ENCODE measurements at regions not wholly inside any gene's neighbourhood (a gene's known extent, or its start where the extent isn't known, plus 50 kb on each side); places are given as distances from the start of the nearest gene placed in this dataset.
"Not testable (repeated sequence)": the region's sequence is repeated elsewhere in the genome, so short reads cannot be mapped to it uniquely, and the experiment has no call there.

DNA sequence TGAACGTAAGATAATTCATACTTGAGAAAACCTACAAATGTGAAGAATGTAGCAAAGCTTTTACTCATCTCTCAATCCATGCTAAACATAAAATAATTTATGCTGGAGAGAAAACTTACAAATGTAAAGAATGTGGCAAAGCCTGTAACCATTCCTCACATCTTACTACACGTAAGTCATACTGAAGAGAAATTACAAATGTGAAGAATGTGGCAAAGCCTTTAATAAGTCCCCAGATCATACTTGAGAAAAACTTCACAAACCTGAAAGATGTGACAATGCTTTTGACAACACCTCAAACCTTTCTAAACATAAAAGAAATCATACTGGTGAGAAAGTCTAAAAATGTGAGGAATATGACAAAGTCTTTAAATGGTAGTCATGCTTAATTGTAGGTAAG is 89.4 kb downstream of the ZNF675 start:
- no peak for DNase-seq

DNA sequence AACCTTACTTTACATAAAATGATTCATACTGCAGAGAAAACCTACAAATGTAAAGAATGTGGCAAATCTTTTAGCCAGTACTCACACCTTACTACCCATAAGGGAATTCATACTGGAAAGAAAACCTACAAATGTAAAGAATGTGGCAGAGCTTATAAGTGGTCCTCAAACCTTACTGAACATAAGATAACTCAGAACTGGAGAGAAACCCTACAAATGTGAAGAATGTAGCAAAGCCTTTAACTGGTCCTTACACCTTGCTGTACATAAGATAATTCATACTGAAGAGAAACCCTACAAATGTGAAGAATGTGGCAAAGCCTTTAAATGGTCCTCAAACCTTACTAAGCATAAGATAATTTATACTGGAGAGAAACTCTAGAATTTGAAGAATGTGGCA is 90.1 kb downstream of the ZNF675 start:
- DNase-seq: no peak

DNA sequence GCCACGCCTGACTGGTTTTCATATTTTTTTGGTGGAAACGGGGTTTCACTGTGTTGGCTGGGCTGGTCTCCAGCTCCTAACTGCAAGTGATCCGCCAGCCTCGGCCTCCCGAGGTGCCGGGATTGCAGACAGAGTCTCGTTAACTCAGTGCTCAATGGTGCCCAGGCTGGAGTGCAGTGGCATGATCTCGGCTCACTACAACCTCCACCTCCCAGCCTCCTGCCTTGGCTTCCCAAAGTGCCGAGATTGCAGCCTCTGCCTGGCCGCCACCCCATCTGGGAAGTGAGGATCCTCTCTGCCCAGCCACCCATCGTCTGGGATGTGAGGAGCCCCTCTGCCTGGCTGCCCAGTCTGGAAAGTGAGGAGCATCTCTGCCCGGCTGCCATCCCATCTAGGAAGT is 92.7 kb downstream of the ZNF675 start:
- DNase-seq: not testable (repeated sequence)

DNA sequence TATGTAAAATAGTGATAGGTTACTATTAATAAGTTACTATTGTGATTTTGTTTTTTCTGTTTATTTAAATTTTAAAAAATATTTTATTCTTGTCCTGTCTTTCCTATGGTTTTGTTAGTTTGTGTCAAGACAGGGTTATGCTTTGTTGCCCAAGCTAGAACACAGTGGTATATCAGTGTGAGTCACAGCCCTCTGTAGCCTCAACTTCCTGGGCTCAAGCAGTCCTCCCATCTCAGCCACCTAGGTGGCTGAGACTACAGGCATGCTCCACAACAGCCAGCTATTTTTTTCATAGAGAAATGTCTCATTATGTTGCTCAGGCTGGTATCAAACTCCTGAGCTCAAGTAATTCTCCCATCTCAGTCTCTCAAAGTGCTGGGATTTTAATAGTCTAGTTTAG is 99.5 kb downstream of the ZNF675 start:
- DNase-seq: no peak

DNA sequence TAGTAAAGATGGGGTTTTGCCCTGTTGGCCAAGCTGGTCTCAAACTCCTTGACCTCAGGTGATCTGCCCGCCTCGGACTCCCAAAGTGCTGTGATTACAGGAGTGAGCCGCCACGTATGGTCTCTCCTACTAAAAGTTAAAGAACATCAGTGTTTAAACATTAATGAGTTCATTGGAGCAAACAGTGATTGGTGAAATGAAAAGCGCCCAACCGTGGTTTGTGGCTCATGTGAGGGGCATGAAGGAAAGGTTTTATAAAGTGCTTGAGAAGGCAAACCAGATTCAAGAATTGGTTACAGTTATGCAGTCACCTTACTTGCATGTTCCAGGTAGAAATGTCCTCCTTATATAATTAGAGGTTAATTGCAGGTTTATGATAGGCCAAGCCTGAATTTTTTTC is 109.5 kb downstream of the ZNF675 start:
- DNase-seq: no peak

DNA sequence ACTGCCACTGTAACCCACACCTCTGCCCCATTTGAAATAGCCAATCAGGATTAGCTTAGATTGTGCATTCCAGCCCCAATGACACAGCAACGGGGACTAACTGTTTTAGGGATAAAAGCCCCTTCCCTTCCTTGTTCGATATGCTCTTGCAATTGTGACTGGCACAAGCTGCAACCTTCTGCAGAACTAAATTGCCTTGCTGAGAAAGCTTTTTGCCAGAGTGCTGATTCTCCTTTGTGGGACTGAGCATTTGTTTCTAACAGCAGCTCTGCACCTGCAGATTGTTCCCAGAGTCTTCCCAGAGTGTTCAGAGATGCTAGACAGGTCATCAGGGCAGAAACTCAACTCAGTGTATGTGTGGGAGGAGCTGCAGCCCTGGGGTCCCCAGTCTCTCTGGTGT is 115.8 kb downstream of the ZNF675 start:
- DNase-seq: no peak

DNA sequence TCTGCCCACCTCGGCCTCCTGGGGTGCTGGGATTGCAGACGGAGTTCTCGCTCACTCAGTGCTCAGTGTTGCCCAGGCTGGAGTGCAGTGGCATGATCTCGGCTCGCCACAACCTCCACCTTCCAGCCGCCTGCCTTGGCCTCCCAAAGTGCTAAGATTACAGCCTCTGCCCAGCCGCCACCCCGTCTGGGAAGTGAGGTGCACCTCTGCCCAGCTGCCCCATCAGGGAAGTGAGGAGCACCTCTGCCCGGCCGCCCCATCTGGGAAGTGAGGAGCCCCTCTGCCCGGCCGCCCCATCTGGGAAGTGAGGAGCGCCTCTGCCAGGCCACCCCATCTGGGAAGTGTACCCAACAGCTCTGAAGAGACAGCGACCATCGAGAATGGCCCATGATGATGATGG is 118.9 kb downstream of the ZNF675 start:
- DNase-seq: not testable (repeated sequence)

DNA sequence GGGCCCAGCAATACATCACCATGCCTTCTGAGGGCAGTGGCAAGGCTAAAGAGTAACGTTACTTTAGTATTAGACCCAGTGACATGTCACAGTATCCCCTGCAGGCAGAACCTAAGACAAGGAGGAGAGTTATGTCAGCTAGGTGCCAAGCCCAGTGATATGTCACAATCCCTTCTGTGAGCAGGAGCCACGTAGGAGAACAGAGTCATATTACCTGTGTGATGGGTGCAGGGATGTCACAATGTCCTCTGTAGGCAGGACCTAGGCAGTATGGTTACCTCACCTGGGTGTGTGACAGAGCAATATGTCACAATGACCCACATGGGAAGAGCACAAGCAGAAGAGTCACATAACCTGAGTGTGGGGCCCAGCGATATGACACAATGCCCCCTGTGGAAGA is 121.8 kb downstream of the ZNF675 start:
- no peak for DNase-seq

DNA sequence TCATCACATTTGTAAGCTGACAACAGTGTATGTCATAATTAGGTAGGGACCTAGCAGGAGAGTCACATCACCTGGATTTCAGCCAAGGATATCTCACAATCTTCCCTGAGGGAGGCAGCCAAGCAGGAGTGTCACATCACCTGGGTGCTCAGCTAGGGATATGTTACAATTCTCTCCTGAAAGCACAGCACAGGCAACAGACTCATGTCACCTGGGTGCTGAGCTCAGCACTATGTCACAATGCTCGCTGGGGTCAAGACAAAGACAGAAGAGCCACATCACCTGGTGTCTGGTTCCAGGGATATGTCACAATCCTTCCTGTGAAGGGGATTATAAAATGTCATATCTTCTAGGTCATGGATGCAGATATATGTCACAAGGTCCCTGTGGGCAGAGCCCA is 123.7 kb downstream of the ZNF675 start:
- DNase-seq: no peak

DNA sequence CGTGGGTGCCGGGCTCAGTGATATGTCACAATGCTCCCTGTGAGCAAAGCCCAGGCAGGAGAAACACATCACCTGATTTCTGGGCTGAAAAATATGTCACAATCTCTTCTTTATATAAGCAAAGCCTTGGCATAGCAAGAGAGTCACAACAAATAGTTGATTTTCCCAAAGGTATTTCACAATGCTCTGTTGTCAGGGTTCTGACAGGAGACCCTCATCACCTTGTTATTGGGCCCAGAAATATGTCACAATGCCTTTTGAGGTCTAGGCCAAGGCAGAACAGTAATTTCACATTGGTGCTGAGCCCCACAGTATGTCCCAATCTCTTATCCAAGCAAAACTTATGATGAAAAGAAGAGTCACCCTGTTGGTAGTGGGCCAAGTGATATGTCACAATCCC is 125.7 kb downstream of the ZNF675 start:
- no peak for DNase-seq

DNA sequence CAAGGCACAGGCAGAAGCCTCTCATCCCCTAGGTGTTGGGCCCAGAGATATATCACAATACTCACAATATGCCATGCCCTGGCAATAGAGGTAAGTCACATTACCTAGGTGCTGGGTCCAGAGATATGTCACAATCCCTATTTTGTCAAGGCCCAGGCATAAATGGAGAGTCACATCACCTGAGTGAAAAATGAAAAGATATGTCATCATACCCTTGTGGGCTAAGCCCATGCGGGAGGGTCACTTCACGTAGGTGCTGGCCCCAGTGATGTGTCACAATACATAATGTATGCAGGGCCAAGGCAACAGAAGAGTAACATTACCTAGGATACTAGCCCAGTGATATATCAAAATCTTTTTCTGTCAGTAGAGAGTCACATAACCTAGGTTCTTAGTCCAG is 127.0 kb downstream of the ZNF675 start:
- no peak for DNase-seq

DNA sequence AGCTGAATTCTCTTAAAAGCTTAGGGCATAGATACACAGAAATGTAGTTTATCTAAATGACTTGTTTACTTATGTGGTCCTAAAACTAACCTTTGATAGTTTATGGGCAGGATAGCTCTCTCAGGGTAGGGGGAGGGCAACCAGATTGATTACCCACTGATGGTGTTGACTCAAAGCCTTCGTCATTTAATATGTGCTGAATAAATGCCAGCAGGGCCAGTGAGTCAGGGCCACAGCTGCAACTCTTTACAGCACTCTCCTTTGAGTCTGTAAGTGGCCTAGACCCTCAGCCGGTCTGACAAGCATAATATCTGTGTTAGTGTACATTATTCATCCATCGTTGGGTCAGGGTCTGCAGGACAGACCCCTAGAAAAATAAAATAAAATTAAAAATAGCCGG is 128.5 kb downstream of the ZNF675 start:
- no peak for DNase-seq

DNA sequence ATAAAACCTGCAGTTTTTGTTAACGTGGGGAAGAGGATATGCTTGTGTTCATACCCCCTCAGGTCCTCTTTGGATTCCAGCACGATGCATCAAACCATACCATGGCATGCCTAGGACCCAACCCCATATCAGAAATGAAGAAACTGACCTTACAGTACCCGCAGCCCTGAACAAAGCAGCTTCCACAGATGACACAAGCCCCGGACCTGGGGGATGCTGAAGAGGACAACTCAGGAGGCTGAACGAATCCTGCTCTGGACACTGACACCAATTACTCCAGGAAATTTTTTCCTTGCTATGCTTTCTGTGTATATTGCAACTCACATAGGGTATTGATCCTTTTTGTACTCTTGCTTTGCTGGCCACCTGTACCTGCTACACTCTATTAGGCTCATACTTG is 129.6 kb downstream of the ZNF675 start:
- no peak for DNase-seq

DNA sequence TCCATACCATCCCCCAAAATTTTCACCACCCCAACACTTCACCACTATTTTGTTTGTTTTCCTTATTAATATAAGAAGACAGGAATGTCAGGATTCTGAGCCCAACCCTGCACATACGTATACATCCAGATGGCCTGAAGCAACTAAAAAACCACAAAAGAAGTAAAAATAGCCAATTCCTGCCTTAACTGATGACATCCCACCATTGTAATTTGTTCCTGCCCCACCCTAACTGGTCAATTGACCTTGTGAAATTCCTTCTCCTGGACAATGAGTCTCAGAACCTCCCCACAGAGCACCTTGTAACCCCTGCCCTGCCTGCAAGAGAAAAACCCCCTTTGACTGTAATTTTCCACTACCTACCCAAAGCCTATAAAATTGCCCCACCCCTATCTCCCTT is 132.5 kb downstream of the ZNF675 start:
- no peak for DNase-seq

DNA sequence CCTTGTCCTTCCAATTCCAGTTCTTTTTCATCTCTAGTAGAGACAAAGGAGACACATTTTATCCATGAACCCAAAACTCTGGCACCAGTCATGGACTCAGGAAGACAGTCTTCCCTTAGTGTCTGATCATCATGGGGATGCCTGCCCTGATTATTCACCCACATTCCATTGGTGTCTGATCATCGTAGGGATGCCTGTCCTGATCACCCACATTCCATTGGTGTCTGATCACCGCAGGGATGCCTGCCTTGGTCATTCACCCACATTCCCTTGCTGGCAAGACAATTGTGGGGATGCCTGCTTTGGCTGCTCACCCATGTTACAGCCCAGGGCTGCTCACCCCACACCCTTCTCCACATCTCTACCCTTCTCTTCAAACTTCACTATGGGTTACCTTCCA is 136.9 kb downstream of the ZNF675 start:
- DNase-seq: not testable (repeated sequence)

DNA sequence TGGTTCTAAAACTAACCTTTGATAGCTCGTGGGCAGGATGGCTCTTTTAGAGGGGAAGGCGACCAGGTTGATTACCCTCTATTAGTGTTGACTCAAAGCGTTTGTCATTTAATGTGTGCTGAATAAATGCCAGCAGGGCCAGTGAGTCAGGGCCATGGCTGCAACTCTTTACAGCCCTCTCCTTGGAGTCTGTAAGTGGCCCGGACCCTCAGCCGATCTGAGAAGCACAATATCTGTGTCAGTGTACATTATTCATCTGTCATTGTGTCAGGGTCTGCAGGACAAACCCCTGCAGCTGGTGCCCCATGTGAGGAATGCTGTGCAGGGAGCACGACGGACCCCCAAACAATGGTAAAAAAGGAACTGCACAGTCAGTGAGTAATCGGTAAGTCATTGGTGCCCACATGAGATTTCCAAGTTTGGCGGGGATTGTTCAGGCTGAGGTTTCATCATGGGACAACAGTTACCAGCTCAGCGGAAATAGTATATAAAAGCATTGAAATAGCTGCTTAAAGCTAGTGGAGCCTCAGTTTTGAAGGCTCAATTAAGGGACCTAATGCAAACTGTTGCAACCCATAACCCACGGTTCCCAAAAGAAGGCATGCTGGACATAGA is 139.1 kb downstream of the ZNF675 start:
- no peak for DNase-seq

DNA sequence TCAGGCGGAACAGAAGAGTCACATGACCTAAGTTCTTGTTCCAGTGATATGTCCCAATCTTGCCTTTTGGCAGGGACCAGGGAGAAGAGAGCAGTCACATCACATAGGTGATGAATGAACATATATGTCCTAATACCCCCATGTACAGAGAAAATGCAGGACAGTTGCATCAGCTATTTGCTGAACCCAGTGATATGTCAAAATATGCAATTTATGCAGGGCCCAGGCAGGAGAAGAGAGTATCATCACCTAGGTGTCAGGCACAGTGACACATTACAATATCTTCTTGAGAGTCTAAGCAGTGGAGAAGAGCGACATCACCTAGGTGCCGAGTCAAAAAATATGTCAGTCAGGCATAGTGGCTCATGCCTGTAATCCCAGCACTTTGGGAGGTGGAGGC is 139.9 kb downstream of the ZNF675 start:
- DNase-seq: no peak

DNA sequence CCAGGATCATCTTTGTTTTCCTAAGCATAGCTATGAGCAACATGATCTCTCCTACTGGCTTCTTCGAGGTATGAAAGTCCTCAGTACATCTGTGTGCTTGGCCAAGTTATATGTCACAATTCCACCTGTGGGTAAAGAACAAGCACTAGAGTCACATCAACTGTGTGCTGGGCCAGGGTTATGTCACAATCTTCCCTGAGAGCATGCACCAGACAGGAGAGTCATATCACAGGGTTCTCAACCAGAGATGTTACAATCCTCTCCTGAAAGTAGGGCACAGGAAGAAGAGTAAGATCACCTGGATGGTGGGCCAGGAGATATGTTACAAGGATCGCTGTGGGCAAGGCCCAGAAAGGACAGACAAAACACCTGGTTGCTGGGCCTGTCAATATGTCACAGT is 143.7 kb downstream of the ZNF675 start:
- no peak for DNase-seq

DNA sequence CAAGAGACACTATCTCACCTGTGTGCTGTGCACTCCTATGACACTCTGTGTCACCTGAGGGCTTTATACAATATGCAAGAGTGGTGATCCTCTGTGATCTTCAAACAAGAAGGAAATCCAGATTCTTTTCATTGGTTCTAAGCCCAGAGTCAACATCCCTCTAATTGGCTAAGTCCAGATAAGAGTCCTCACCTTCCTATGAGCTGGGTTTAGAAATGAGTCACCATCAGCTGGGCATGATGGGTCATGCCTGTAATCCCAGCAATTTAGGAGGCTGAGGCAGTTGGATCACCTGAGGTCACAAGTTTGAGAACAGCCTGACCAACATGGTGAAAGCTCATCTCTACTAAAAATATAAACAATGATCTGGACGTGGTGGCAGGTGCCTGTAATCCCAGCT is 144.4 kb downstream of the ZNF675 start:
- DNase-seq: no peak

DNA sequence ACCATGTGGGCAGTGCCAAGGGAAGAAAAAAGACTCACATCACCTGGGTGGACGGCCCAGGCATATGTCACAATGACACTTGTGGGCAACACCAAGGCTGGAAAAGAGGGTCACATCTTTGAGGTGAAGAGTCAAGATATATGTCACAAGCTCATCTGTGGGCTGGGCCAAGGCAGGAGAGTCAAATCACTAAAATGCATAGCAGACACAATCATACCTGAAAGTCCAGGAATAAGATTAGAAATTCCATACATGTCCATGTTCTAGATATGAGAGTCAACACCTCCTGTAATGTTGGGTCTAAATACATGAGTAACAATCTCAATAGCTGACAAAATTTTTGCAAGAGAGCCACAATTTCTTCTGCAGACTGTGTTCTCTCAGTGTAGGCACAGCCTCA is 145.0 kb downstream of the ZNF675 start:
- no peak for DNase-seq

DNA sequence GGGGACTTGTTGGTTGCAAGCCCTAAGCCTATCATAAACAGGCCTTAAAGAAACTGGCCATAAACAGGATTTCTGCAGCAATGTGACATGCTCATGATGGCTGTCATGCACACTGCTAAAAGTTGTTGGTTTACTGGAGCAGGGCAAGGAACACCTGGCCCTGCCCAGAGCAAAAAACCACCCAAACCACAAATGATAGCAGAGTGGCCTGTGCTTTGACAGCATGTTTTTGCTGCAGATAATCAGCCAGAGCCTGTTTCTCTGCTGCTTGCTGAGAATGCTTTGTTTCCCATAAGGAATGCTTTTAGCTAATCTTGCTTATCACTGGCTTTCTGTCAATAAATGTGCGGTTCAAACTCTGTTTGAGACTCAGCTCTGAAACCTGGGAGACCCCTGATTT is 144.9 kb upstream of the ZNF91 start:
- DNase-seq: not testable (repeated sequence)

DNA sequence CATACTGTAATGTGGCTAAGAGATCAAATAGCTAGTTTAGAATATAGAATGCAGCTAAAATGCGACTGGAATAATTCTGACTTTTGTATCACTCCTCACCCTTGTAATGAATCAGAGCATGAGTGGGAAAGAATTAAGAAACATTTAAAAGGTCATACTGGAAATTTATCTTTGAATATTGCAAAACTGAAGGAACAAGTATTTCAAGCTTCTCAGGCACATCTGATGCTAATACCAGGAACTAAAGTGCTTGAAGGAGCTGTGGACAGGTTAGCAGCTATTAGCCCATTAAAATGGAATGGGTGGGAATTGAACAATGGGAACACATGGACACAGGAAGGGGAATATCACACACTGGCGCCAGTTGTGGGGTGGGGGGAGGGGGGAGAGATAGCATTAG is 144.2 kb upstream of the ZNF91 start:
- no peak for DNase-seq

DNA sequence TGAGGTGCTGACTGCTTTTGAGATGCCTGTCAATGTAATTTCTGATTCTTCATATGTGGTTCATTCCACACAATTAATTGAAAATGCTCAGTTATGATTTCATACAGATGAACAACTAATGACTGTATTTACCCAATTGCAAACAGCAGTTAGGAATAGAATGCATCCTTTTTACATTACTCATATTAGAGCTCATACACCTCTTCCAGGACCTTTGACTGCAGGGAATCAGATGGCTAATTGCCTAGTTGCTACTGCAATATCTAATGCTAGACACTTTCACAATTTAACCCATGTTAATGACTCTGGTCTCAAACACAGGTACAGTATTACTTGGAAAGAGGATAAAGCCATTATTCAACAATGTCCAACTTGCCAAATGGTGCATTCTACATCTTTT is 141.9 kb upstream of the ZNF91 start:
- not testable (repeated sequence) for DNase-seq

DNA sequence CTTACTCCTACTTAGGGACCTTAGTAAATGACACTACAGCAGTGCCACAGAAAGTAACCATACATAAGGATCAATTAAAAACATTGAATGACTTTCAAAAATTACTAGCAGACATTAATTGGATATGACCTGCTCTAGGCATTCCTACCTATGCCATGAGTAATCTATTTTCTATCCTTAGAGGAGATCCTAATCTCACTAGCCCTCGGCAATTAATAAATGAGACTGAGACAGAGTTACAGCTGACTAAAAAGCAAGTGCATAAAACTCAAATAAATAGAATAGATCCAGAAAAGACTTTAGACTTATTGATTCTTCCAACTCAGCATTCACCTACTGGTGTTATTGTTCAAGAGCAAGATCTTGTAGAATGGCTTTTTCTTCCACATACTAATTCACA is 141.1 kb upstream of the ZNF91 start:
- DNase-seq: not testable (repeated sequence)

DNA sequence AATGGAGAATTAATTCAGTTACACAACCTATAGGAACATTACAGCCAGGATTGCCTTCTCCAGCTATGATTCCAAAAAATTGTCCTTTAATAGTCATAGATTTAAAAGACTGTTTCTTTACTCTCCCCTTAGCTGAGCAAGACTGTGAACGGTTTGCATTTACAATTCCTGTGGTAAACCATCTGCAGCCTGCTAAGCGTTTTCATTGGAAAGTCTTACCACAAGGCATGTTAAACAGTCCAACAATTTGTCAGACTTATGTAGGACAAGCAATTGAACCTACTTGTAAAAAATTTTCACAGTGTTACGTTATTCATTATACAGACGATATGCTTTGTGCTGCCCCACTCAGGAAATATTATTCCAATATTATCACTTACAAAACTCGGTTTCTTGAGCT is 140.6 kb upstream of the ZNF91 start:
- DNase-seq: not testable (repeated sequence)

DNA sequence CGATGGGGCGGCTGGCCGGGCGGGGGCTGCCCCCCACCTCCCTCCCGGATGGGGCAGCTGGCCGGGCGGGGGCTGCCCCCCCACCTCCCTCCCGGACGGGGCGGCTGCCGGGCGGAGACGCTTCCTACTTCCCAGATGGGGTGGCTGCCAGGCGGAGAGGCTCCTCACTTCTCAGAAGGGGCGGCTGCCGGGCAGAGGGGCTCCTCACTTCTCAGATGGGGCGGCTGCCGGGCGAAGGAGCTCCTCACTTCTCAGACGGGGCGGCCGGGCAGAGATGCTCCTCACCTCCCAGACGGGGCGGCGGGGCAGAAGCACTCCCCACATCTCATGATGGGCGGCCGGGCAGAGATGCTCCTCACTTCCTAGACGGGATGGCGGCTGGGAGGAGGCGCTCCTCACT is 138.2 kb upstream of the ZNF91 start:
- DNase-seq: not testable (repeated sequence)

Measured in retina (tissue), 1 donor.